ENCODE measurements at regions not wholly inside any gene's neighbourhood (a gene's known extent, or its start where the extent isn't known, plus 50 kb on each side); places are given as distances from the start of the nearest gene placed in this dataset.

DNA sequence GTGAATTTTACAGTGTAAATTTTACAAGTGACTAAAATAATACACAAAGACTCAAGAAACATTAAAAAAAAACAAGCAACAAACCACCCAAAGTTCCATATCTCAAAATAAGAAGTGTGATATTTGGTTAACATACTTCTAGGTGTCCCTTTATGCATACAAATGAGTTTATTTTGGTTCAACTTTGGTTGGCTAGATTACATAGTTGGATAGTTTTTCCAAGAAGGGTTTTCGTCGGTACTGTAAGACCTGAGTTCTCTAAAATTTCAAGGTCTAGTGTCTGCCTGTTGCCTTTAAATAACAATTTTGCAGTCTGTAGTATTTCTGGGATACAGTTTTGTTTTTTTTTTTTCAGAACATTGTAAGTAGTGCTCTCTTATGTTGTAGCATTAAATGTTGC lies 58.8 kb upstream of the JAK2 start:
- H3K27me3 ChIP-seq = no peaks in the 10 kb centered on the region
- no peaks in the 10 kb centered on the region for H3K36me3 ChIP-seq
- peaks cover 10% of the 10 kb centered on the region for H3K4me1 ChIP-seq
- no peaks in the 10 kb centered on the region for H3K9me3 ChIP-seq
- TF ChIP-seq CTCF (IDR thresholded peaks at IDR 0.05) (no peak), EP300 (IDR thresholded peaks at IDR 0.05) (no peak), POLR2AphosphoS5 (IDR thresholded peaks at IDR 0.05) (no peak), POLR2A (IDR thresholded peaks at IDR 0.05) (no peak)
- no peak overlapping the region for H3K4me3 ChIP-seq
- no peak for DNase-seq (ENCODE audit: low spot score in 2 of 2)
- 92% methylated on average over 2 of the region's 2 CpGs for WGBS
- H3K27ac ChIP-seq = no peak overlapping the region

DNA sequence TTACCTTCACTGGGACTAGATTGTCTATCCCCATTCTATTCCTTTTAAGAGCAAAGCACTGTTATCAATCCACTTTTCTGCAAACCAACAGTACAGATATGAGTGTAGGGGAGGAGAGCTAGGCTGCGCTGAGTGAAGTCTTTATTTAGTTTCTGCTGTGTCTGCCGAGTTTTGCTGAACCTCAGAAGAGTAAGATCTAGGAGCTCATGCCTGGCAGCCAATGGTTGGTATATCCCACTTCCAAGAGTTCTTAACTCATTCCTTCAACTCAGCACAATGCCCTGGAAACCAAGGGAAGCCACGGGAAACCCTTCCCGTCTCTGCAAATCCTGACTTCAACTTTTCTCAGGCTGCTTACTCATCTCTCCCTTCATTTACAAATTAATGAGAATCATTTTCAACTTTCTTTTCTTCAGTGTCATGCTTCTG lies 58.0 kb upstream of the JAK2 start:
- peaks cover 13% of the 10 kb centered on the region for H3K4me1 ChIP-seq
- H3K36me3 ChIP-seq = no peaks in the 10 kb centered on the region
- H3K27me3 ChIP-seq = no peaks in the 10 kb centered on the region
- no peak for TF ChIP-seq EP300 (IDR thresholded peaks at IDR 0.05)
- no peak for TF ChIP-seq CTCF (IDR thresholded peaks at IDR 0.05)
- TF ChIP-seq POLR2A (IDR thresholded peaks at IDR 0.05) = no peak
- TF ChIP-seq POLR2AphosphoS5 (IDR thresholded peaks at IDR 0.05) = no peak
- 18% methylated on average over 4 of the region's 4 CpGs for WGBS
- DNase-seq (ENCODE audit: low spot score in 2 of 2) = no peak
- peak overlapping the region; percentile 36 for H3K27ac ChIP-seq
- H3K4me3 ChIP-seq = no peak overlapping the region
- H3K9me3 ChIP-seq = no peaks in the 10 kb centered on the region

DNA sequence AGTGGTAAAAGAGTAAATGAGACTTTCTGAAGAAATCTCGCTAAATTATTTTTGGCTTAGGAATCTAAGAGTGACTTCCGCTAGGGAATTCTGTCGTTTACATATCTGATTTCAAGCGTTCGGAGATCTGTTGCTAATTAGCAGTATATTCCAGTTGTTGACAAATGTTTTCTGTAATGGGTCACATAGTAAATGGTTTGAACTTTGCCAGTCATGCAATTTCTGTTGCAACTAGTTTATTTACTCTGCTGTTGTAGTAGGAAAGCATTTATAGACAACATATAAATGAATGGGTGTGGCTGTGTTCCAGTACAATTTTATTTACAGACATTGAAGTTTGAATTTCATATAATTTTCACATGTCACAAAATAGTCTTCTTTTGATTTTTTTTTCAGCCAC lies 57.4 kb upstream of the JAK2 start:
- H3K4me1 ChIP-seq = peaks cover 19% of the 10 kb centered on the region
- no peak for TF ChIP-seq EP300 (IDR thresholded peaks at IDR 0.05)
- TF ChIP-seq POLR2AphosphoS5 (IDR thresholded peaks at IDR 0.05) = no peak
- TF ChIP-seq CTCF (IDR thresholded peaks at IDR 0.05) = no peak
- no peak for TF ChIP-seq POLR2A (IDR thresholded peaks at IDR 0.05)
- no peak overlapping the region for H3K4me3 ChIP-seq
- H3K36me3 ChIP-seq = no peaks in the 10 kb centered on the region
- no peak for DNase-seq (ENCODE audit: low spot score in 2 of 2)
- H3K27me3 ChIP-seq = no peaks in the 10 kb centered on the region
- no peaks in the 10 kb centered on the region for H3K9me3 ChIP-seq
- H3K27ac ChIP-seq = no peak overlapping the region
- WGBS = 50% methylated on average over 5 of the region's 5 CpGs

DNA sequence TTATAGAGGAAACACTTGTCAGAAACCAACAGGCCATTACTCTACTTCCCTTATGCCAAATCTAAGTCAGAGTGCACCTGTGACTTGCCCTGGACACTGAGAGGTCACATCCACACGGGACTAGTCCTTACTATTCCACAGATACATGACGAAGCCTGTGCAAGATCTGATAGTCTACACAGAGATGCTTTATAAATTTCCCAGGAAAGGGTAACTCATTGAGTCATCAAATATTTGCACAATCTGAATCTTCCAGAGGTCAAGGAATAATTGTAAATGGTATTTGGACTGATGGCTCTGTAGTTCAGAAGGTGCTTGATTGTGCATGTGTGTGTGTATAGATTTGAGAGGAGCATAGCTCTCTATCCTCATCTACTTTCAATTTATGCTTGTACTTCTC lies 55.2 kb upstream of the JAK2 start:
- Histone ChIP-seq H3K4me3 (no peak overlapping the region), H3K4me1 (peaks cover 38% of the 10 kb centered on the region), H3K36me3 (no peaks in the 10 kb centered on the region), H3K9me3 (no peaks in the 10 kb centered on the region), H3K27me3 (no peaks in the 10 kb centered on the region), H3K27ac (no peak overlapping the region)
- WGBS = 44% methylated on average over 2 of the region's 2 CpGs
- no peak for TF ChIP-seq POLR2A (IDR thresholded peaks at IDR 0.05)
- no peak for TF ChIP-seq EP300 (IDR thresholded peaks at IDR 0.05)
- no peak for TF ChIP-seq POLR2AphosphoS5 (IDR thresholded peaks at IDR 0.05)
- TF ChIP-seq CTCF (IDR thresholded peaks at IDR 0.05) = no peak
- DNase-seq (ENCODE audit: low spot score in 2 of 2) = no peak

DNA sequence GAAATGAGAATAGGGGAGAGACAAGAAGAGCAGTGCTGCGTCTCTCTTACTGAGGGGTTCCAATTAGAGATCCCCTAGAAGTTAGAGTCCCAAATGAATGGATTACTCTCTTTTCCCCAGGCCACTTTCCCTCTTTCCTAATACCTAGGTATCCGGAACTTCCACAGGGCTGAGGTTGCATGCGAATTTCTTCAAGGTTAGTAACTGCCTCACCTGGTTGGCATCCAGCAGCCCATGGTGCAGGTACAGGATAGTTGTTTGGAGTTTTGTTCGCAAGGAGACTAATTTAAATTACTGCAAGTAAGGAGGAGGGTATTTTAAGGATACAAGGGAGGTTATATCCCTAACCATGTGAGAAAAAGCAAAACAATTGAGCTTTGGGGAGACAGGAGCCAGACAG lies 52.4 kb upstream of the JAK2 start:
- Histone ChIP-seq H3K4me3 (no peak overlapping the region), H3K9me3 (no peaks in the 10 kb centered on the region), H3K36me3 (no peaks in the 10 kb centered on the region), H3K27me3 (no peaks in the 10 kb centered on the region), H3K4me1 (peaks cover 59% of the 10 kb centered on the region), H3K27ac (peak overlapping the region; percentile 70)
- DNase-seq (ENCODE audit: low spot score in 2 of 2) = no peak
- TF ChIP-seq CTCF (IDR thresholded peaks at IDR 0.05) = no peak
- TF ChIP-seq EP300 (IDR thresholded peaks at IDR 0.05) = no peak
- no peak for TF ChIP-seq POLR2A (IDR thresholded peaks at IDR 0.05)
- TF ChIP-seq POLR2AphosphoS5 (IDR thresholded peaks at IDR 0.05) = no peak
- WGBS = 61% methylated on average over 4 of the region's 4 CpGs
